Loucy (cell line): ENCODE measurements at regions not wholly inside any gene's neighbourhood (a gene's known extent, or its start where the extent isn't known, plus 50 kb on each side); places are given as distances from the start of the nearest gene placed in this dataset.

Source experiments
- H2AFZ ChIP-seq: fragments of 200-600 bp; sonication (generic); 2 replicates; pipeline ENCODE4 v1.6.0; 2016; ENCODE audit warnings: antibody characterized with exemption, mild to moderate bottlenecking, low read length, moderate library complexity
- H3F3A ChIP-seq: fragments of 200-600 bp; 2 replicates; pipeline ENCODE4 v1.6.0; 2016; ENCODE audit warnings: antibody characterized with exemption, low read depth, mild to moderate bottlenecking
- H3K27me3 ChIP-seq: fragments of 200-600 bp; sonication (generic); 2 replicates; pipeline ENCODE4 v1.6.1; 2014; ENCODE audit warnings: low read length, mild to moderate bottlenecking; ENCODE audit not compliant: insufficient read depth, poor library complexity, severe bottlenecking
- H3K36me3 ChIP-seq: fragments of 200-600 bp; sonication (generic); 2 replicates; pipeline ENCODE4 v1.6.1; 2016; ENCODE audit warnings: low read length; ENCODE audit not compliant: insufficient read depth
- H3K4me1 ChIP-seq: fragments of 200-600 bp; sonication (generic); 2 replicates; pipeline ENCODE4 v1.5.1; 2014; ENCODE audit warnings: low read length, mild to moderate bottlenecking; ENCODE audit not compliant: insufficient read depth, poor library complexity, severe bottlenecking
- H3K4me2 ChIP-seq: fragments of 200-600 bp; sonication (generic); 2 replicates; pipeline ENCODE4 v1.6.0; 2014; ENCODE audit warnings: antibody characterized with exemption, low read length, low read depth, mild to moderate bottlenecking; ENCODE audit not compliant: poor library complexity, severe bottlenecking
- H3K4me3 ChIP-seq: fragments of 200-600 bp; sonication (generic); 2 replicates; pipeline ENCODE4 v1.5.1; 2014; ENCODE audit warnings: low read length, mild to moderate bottlenecking, mixed read lengths; ENCODE audit not compliant: poor library complexity, severe bottlenecking
- H3K79me2 ChIP-seq: fragments of 200-600 bp; sonication (generic); 2 replicates; pipeline ENCODE4 v1.6.1; 2014; ENCODE audit warnings: low read length; ENCODE audit not compliant: insufficient read depth
- H3K9ac ChIP-seq: fragments of 200-600 bp; sonication (generic); 2 replicates; pipeline ENCODE4 v1.6.0; 2014; ENCODE audit warnings: mild to moderate bottlenecking, low read depth, low read length, moderate library complexity; ENCODE audit not compliant: poor library complexity, severe bottlenecking
- H3K9me2 ChIP-seq: fragments of 200-600 bp; sonication (generic); replicated peaks from 2 replicates; pipeline ENCODE4 v1.6.1; 2016; ENCODE audit warnings: low read depth, low read length, mixed read lengths
- H3K9me3 ChIP-seq: fragments of 200-600 bp; sonication (generic); 2 replicates; pipeline ENCODE4 v1.6.1; 2014; ENCODE audit warnings: mild to moderate bottlenecking, antibody characterized with exemption, low read length, low read depth; ENCODE audit not compliant: insufficient read depth
- H4K20me1 ChIP-seq: fragments of 200-600 bp; sonication (generic); 2 replicates; pipeline ENCODE4 v1.6.0; 2014; ENCODE audit warnings: antibody characterized with exemption, low read length, mild to moderate bottlenecking; ENCODE audit not compliant: insufficient read depth, poor library complexity, severe bottlenecking
- EZH2phosphoT487 ChIP-seq: fragments of 200-600 bp; IDR thresholded peaks from 2 replicates; pipeline ENCODE4 v1.6.1; 2018; ENCODE audit warnings: antibody characterized with exemption, mild to moderate bottlenecking, moderate library complexity, borderline replicate concordance
- TF ChIP-seq, protein P1 (sequence below): fragments of 200-600 bp; sonication (generic); conservative IDR thresholded peaks from 2 replicates; pipeline ENCODE4 v1.5.1; 2014; ENCODE audit warnings: mild to moderate bottlenecking, antibody characterized with exemption, low read length

DNA sequence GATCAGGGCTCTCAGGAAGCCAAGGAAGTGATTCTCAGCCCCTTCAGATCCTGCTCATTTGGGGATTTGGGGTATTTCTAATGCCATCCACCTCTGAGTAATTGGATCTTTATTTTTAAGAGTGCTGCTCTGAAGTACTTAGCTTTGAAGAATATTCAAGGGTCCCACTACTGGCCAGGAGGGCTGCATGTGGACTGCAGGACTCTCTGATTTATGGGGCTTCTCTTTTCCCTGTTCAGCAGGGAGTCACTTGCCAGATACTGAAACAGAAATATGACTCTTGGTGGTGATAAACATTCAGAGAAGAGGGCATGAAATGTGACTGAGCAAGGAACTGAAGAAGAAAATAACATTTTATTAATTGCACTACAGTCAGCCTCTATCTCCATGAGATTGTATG is 138.5 kb downstream of the MTX2 start:
- H3F3A ChIP-seq: no peaks in the 10 kb centered on the region
- no peaks in the 10 kb centered on the region for H3K36me3 ChIP-seq
- H4K20me1 ChIP-seq: no peaks in the 10 kb centered on the region
- no peaks in the 10 kb centered on the region for H3K9me2 ChIP-seq
- TF ChIP-seq, protein P1, sequence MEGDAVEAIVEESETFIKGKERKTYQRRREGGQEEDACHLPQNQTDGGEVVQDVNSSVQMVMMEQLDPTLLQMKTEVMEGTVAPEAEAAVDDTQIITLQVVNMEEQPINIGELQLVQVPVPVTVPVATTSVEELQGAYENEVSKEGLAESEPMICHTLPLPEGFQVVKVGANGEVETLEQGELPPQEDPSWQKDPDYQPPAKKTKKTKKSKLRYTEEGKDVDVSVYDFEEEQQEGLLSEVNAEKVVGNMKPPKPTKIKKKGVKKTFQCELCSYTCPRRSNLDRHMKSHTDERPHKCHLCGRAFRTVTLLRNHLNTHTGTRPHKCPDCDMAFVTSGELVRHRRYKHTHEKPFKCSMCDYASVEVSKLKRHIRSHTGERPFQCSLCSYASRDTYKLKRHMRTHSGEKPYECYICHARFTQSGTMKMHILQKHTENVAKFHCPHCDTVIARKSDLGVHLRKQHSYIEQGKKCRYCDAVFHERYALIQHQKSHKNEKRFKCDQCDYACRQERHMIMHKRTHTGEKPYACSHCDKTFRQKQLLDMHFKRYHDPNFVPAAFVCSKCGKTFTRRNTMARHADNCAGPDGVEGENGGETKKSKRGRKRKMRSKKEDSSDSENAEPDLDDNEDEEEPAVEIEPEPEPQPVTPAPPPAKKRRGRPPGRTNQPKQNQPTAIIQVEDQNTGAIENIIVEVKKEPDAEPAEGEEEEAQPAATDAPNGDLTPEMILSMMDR: no peak
- TF ChIP-seq EZH2phosphoT487: no peak
- H2AFZ ChIP-seq: peak overlapping the region; percentile 52; the same call in 1 of the 2 replicates
- H3K27me3 ChIP-seq: peaks cover 10% of the 10 kb centered on the region
- no peaks in the 10 kb centered on the region for H3K9me3 ChIP-seq
- no peak overlapping the region for H3K4me3 ChIP-seq
- no peaks in the 10 kb centered on the region for H3K79me2 ChIP-seq
- H3K4me1 ChIP-seq: no peaks in the 10 kb centered on the region
- H3K9ac ChIP-seq: no peak overlapping the region
- H3K4me2 ChIP-seq: no peak overlapping the region

- H3K9ac ChIP-seq: no peak overlapping the region
- peaks cover 27% of the 10 kb centered on the region for H3K27me3 ChIP-seq
- no peaks in the 10 kb centered on the region for H3K4me1 ChIP-seq
- no peaks in the 10 kb centered on the region for H3K9me3 ChIP-seq
- TF ChIP-seq, protein P1: no peak
- no peak for TF ChIP-seq EZH2phosphoT487
- no peak overlapping the region for H2AFZ ChIP-seq
- no peaks in the 10 kb centered on the region for H3K79me2 ChIP-seq
- H3K9me2 ChIP-seq: no peaks in the 10 kb centered on the region
- no peaks in the 10 kb centered on the region for H4K20me1 ChIP-seq
- no peaks in the 10 kb centered on the region for H3K36me3 ChIP-seq
- no peak overlapping the region for H3K4me3 ChIP-seq
- no peaks in the 10 kb centered on the region for H3F3A ChIP-seq
- H3K4me2 ChIP-seq: no peak overlapping the region
Observed at GRCh38 chr2:176409671-176410070, 140.4 kb downstream of the MTX2 start.

DNA sequence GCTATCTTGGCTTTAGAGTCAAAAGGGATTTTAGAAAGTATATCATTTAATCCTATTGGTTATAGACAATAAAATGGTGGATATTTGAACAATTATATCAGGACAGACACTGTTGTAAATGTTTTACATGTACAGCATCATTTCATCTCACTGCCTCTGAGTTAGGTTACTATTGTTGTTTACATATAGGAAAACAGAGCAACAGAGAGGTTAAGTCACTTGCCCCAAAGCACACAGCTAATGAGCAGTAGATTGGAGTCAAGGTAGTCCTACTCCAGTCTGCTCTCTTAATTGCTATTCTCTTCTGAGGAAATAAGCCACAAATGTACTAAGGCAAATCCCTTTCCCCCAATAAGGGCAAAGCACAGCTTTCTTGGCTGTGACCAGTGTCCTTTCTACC is 142.9 kb downstream of the MTX2 start:
- TF ChIP-seq, protein P1: no peak
- TF ChIP-seq EZH2phosphoT487: no peak
- Histone ChIP-seq H3K27me3 (peaks cover 47% of the 10 kb centered on the region), H3F3A (no peaks in the 10 kb centered on the region)

More for the DNA sequence above, 142.9 kb downstream of the MTX2 start:
- Histone ChIP-seq H3K4me1 (peaks cover 10% of the 10 kb centered on the region), H4K20me1 (no peaks in the 10 kb centered on the region), H3K79me2 (no peaks in the 10 kb centered on the region), H3K4me2 (no peak overlapping the region), H3K4me3 (no peak overlapping the region), H3K9me2 (no peaks in the 10 kb centered on the region), H3K36me3 (no peaks in the 10 kb centered on the region), H3K9me3 (no peaks in the 10 kb centered on the region), H2AFZ (no peak overlapping the region), H3K9ac (no peak overlapping the region)
